GM19397 (cell line): ENCODE measurements at regions not wholly inside any gene's neighbourhood (a gene's known extent, or its start where the extent isn't known, plus 50 kb on each side); places are given as distances from the start of the nearest gene placed in this dataset.

Experiments used
- ATAC-seq: cut with Tn5 transposase; IDR thresholded peaks from one replicate; pipeline ENCODE4 v1.9.1; 2021; ENCODE audit warnings: mild to moderate bottlenecking, moderate library complexity; ENCODE audit not compliant: unreplicated experiment

DNA sequence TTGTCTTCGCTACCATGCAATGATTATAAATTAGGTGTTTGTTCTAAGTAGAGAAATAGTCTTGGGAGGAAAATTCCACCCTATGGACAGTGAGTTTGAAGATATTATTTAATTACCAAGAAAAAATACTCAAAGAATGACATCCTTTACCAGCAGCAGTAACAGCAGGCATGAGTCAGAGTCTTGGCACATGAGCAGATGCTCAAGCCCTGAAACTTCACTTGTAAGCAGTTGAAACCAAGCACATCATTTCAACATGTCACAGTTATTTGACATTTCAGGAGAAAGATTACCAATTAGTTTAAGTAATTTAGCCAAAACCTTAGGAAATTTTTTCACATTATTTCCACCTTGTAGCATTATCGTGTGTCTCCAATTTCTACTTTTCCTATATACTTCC is 99.2 kb downstream of the C12orf50 start:
- ATAC-seq = no peak

DNA sequence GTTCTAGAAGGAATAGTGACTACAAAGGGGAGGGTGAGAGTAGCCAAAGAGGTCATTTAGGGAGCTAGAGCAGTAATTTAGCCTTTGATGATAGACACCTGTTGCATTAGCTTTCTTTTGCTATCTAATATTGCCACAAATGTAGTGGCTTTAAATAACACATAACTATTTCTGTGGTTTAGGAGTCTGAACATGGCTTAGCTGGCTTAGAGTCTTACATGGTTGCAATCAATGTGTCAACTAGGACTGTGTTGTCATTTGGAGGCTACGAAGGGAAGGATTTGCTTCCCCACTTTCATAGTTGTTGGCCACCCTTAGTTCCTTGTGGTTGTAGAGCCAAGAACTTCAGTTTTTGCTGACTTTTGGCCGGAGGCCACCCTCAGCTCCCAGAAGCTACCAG is 99.9 kb downstream of the C12orf50 start:
- no peak for ATAC-seq

DNA sequence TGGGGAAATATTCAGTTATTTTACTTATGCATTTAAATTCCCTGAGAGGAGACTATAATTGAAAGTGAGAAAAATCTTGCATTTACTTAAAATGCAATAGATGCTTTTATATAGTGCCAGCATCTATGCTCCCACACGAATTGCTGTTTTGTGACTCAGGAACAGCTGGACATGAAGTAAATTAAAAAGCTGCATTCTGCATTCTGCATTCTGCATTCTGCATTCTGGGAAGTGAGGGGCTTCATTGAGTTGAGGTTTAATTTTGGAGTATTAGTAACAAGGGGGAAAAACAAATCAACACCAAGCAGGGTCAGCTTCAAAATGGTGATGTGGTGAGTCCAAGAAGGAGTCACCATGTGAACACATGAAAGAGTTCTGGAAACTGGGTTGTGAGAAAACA is 101.2 kb downstream of the C12orf50 start:
- ATAC-seq = no peak

DNA sequence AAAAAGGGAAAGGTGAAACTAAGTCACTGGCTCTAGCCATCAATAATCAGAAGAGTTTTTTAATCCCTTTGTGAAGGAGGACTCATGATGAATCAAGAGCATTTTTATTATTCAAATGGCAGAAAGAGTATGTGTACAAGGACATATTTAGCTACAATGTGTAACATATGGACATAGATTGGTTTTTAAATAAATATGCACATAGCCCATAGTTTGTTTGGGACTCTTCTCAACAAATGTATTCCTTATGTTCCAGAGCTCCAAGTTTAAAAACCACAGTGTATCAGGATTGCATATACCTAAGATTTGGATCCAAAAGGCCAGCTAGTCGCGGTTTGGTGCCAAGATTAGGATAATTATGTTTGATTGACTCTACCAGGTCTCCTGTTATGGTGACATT is 104.2 kb downstream of the C12orf50 start:
- no peak for ATAC-seq

DNA sequence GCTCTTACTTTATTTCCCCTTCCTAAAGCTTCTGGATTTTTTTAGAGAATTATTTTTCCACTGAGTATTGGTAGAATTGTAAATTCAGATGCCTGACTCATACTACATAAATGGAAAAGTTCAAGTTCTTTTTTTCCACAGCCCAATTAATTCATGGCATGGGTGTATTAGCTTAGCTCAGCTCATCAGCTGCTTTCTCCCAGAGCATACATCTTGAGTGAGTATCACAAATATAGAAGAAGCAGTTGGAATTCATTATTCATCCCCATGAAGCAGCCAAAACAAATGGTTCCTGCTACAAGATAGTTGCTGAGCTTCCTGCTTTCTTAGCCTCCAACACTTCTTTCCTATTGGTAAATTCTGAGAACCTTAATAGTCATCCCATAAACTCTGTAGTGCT is 105.1 kb downstream of the C12orf50 start:
- no peak for ATAC-seq

DNA sequence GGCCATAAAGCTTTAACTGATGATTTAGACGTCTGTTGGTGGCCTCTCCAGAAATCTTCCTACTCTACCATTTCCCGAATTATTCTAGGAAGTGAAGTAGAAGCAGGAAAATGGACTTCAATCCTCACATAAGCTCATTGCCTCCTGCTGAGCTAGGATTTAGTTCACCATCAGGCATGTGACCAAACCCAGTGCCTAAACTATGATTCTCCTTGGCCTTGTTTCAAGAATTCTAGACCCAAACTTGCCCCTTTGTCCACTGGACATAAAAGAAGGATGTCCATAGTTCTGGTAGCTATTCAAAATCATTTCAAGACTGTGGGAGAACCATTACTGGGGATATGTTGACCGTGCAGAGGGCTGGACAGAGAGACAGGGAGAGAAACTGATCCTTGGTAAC is 105.8 kb downstream of the C12orf50 start:
- ATAC-seq = no peak

DNA sequence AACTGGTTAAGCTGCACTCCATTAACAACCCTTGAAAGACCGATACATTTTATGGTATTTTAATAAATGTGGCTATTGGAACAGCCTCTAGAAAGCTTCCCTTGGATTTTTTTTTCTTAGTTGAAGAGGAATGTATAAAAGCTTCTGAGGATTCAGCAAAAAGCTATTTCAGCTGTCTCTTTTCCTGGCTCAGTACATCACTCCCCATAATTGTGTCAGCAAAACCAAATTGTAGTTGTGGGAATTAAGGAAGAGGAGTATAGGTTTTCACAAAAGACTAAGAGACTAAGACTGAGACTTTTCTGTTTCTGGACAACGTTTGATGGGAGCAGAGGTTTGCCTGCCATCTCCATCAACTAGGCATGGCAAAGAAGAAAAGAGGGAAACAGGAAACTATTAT is 106.5 kb downstream of the C12orf50 start:
- ATAC-seq = no peak

DNA sequence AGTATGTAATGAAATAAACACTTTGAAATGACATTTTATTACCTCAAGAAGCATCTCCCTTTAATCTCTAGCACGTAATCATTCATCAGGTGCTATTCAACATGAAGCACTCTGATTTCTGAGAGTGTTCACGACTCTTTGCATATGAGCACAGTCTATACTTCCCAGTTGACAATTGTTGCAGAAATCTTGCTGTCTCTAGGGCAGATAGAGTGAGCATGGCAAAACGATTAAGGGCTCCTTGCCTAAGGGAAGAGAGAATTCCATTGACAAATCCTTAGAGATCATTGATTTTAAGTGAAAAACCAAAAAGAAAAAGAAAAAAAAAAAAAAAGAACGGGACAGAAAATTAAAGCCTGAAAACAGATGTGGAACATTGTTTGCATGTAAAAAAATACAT is 107.6 kb downstream of the C12orf50 start:
- ATAC-seq = no peak

DNA sequence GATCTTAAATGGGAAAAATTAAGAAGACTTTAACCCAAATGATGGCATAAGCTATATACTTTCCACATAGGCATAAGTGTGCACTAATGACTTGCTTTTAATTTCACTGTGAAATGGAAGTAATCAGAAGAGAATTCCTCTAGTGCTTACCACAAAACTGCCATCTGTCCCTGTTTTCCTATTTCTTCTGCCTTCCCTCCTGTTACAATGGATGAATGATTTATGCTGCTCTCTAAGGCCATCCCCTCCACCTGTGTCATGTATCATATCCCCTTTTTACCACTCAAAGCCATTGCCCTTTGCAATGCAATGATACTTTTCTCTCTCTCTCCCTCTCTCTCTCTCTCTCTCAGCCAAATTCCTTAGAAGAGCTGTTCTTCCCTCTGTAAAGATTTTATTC is 109.1 kb downstream of the C12orf50 start:
- no peak for ATAC-seq

DNA sequence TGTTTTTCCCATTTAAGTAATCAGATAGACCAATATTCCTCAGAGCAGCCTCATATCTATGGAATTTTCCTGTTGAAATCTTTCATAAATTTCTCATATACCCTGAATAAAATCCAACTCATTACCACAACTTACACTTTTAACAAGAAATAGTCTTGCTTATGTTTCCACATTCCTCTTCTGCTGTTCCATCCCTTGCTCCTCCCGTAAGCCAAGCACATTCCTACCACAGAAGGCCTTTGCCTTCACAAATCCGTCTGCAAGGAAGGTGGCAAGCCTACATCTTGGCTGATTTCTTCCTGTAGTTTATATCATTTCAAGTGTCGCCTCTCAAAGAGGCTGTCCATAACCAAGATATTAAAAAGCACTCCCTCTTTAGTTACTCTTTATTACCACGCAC is 127.7 kb downstream of the C12orf50 start:
- no peak for ATAC-seq

DNA sequence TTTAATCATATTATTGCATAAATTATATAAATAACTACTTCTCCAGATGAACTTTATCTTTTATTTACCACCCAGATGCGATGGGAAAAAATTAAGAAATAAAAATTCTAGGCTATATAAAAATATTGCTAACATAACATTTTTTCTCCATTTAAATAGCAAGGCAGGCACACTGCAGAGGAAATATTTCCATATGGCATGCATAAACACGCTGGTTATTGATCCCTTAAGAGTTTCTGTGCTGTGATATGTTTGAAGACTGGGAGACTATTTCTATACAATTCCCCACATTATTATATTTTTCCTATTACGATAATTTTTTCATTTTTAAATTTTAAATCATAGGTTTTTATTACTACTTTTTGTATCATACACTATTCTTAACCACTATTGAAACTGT is 131.5 kb downstream of the C12orf50 start:
- ATAC-seq = no peak

DNA sequence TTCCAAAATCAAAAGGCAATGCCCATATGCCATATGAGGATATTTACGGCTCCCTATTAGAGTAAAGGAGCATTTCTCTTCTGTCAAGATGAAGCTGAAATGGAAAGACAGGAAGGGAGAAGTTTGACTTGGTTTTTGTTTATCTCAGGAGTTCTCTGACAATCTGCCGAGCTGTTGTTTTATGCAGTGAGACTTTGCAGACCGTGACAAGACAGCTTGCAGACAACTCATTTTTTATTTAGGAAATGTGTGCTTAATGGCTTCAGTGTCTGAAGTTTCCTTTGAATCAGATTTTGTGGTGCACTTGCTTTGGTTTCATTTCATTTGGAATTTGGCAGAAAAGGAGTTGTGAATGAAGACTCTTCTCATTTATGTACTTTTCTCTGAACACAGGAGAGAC is 145.4 kb downstream of the C12orf50 start:
- ATAC-seq = no peak

DNA sequence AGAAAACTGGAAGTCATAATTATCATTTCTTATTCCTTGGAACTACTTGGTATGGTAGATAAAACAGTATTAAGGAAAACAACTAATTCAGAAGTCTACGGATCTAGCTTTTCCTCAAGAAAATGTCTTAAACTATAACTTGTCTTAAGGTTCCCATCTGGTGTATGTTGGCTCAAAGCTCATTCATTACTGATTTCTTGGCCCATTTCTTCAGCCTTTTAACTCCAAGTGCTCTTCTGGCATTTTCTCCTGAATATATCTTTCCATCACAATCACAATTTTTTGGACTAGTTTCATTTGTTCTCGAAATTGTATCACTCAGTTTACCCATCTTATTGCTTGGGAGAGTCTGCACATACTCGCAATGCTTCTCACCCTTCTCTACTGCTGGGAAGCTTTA is 150.1 kb downstream of the C12orf50 start:
- ATAC-seq = no peak

DNA sequence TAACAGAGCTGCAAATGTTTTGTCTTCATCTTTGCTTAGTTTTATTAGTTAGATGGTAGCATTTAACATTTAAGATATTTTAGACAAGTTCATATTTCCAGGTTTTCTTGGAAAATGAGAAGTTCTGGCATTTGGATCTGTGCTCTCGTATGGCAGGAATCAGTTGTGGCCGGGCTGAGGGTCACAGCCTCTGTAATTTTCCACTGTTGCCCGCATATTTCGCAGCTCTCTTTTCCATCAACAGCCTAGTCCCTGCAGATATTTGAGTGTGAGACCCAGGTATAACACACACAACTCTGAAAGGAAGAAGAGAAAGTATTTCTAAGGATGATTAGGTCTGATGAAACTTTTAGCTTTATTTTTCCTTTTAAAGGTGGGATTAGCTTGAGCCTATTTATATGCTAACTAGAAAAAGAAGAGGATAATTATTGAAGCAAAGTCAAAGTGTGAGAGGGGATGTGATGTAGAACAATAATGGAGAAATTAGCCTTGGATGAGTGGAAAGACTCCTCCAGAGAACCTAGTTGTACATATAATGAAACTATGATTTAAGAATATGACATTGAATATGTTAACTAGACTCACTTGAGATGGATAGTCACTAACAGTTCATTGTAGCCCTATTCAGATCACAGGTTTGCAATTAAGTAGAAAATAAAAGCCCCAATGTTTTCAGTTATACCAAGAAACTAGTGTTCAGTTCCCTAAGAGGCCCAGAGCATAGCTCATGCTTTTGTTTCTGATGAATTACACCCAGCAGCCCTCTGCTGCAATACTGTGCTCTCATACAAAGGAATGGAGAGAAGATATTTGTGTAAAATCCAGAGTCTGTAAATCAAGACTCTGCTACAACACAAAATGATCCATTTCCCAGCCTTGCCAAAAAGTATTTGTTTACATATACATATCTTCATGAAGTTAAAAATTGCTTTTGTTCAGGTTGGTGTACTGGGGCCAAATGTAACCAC is 158.4 kb downstream of the C12orf50 start:
- no peak for ATAC-seq

DNA sequence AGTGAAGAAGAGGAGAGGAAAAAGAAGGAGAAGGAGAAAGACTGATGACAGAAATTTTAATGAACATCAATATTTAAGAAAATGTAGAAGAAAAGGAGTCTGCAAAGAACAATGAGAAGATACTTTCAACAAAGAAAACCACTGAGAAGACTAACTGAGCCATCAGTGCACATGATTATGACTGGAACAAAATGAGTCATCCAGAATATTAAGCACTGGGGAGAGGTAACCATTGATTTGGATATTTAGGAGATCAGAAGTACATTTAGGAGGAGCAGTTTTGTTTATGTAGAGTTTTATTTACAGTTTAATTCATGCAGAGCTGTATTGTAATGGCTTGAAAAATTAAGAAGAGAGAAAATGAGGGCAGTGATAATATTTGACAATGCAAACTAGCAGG is 159.1 kb downstream of the C12orf50 start:
- no peak for ATAC-seq

DNA sequence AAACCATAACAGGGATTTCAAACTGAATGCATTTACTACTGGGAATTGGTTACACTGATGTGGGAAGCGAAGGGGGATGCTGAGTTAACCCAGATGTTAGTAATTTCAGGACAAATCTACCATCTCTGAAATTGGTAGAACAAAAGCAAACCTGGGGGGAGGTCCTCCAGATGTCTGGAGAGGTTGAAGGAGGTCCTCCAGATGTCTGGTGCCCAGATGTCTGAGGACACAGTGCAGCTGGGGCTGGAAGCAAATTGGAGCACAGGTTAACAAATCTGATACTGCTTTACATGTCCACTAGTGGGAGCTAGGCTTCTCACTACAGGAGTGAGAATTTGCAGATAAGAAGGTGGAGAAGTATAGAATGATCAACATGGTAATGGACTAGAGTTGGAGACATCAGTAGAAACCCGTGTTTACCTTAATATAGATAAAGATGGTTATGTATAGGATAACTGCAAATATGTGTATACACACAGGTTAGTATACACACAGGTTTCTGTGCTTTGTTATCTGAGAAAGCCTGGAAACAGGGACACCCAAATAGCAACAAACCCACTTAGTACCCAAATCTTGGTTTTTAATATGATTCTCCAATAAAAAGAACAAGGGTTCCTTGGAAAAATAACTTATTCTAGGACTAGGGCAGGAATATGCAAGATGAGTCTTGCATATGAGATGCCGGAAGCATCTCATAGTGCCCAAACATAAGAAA is 162.5 kb downstream of the C12orf50 start:
- no peak for ATAC-seq

DNA sequence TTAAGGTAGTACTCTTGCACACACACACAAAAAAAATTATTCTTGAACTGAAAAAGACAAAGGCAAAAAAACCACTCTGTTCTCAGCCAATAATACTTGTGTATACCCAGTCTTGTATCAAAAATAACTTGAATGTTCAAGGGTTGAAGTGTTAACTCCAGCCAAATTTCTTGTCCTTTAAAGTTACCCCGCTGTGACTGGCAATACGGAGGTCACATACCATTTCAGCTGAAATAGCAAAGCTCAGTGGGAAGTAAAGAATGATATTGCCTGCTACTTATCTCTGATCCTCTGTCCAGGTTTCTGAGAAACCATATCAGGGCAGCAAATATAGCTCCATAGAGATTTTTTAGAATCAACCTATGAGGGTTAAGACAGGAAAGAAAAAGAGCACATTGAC is 167.4 kb downstream of the C12orf50 start:
- ATAC-seq = no peak

DNA sequence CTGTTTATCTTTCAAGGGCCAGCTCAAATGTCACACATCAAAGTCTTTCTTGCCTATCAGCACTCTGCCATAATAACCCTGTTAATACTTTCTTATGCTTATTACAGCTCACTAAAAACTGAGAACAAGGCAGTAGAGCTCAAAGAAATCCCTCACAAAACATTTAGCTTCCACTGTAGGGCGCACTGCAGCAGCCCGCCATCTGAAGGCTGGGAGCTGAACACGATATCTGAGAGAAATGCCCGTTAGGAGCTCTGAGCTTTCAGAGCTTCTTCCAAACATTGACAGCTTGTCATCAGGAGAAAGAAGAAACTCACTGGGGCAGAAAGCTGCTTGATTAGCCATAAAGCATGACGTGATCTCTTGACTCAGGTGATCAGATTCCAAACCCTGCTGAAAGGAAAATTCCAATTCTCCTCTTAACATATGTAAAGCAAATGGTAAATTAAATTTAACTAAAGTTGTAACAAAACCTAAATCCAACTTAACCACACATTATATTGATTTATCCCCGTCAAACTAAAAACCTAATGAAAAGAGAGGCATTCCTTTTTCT is 175.7 kb downstream of the C12orf50 start:
- no peak for ATAC-seq

DNA sequence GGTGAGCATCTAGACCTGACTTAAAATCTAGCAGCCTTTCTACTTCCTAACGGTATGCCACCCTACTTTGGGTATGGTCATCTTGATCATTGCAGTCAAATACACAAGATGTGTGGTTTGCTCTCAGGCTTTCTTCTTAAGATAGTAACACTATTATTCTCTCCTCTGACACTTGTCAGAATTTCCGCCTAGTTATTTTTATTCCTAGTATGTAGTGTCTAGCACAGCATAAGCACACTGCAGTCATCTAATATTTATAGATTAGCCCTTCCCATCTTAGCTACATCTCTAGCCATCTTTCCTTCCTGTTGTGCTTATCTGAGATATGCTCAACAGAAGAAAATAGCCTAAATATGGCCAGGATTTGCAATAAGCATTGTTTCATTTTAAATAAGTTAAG is 180.1 kb downstream of the C12orf50 start:
- ATAC-seq = no peak

DNA sequence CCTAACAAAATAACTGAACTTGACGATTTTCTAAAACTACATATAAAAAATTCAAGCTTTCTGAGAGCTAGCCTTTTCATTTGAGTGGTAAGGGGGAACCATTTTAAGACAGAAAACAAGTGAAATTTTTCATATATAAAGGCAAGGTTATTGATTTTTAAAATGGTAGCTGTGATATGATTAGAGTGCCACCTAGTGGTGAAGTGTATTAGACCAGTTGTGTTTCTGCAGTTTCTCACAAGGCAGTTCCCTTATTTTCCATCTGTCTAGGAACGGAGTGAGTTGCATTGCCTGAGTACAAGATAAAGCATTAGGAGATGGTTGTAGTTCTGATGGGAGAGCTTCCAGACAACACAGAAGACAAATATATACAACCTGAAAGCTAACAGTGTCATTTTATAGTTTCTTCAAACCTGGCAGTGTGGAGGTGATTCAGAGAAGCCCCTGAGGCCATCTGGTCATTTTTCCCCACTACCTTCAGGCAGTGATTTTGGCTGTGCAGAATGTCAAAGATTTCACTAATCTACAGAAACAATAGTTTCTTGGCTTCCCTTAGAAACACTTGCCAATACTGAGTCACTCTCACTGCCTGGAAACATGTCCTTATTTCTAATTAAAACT is 180.8 kb downstream of the C12orf50 start:
- no peak for ATAC-seq

DNA sequence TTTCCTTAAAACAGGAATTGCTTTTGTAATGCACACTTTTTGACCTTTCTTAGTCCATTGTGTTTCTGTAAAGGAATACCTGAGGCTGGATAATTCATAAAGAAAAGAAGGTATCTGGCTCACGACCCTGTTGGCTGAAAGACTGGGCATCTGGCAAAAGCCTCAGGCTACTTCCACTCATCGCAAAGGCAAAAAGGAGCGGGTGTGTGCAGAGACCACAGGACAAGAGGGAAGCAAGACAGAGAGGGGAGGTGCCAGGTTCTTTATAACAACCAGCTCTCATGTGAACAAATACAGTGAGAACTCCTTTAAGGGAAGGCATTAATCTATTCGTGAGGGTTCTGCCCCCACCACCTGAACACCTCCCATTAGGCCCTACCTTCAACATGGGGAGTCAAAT is 182.1 kb downstream of the C12orf50 start:
- ATAC-seq = no peak

DNA sequence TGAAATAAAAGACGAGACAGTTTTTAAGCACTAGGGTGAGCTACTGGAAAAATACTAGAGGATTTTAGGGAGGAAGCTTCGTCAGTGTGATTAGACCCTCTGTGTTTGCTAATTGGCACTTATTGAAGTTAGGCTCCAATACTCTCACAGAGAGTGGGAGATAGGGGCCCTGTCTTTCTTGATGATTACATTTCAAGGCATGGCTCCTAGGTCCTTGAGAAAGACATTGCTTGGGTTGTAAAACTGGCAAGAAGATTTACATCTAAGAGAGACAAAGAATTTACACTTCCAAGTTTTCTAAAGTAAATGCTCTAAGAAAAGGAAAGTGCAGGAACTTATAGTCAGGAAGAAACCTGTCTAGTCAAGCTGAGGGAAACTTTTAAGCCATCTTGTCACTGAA is 183.2 kb downstream of the C12orf50 start:
- no peak for ATAC-seq
